ENCODE measurements at regions not wholly inside any gene's neighbourhood (a gene's known extent, or its start where the extent isn't known, plus 50 kb on each side); places are given as distances from the start of the nearest gene placed in this dataset.

DNA sequence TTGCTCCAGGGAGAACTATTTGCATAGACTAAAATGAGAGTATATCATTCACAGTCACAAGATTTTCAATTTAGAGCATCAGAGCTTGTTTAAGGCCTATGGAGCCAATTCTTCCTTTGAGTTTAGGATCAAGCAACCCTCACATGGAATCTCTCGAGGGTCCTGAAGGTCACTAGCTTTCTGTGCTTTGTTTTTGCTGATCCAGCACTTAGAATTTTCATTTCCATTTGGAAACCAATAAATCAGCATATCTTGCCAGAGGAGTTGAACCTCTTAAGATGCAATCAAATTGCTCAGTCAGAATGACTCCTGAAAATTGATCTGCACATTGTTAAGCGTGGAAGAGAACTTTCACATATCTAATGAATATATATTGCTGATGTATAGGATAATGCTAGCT is 1039.6 kb downstream of the PDHA2 start:
- DNase-seq (ENCODE audit: insufficient read length) (no peak), FAIRE-seq (no peak)
- no peak for TF ChIP-seq POLR2AphosphoS5 (IDR thresholded peaks at IDR 0.05; ENCODE audit: low read depth, low read length)
- TF ChIP-seq TAF1 (IDR thresholded peaks at IDR 0.05; ENCODE audit: borderline replicate concordance, low read depth, low read length), result no peak
- TF ChIP-seq POLR2A (IDR thresholded peaks at IDR 0.05; ENCODE audit: low read depth, low read length), result no peak

DNA sequence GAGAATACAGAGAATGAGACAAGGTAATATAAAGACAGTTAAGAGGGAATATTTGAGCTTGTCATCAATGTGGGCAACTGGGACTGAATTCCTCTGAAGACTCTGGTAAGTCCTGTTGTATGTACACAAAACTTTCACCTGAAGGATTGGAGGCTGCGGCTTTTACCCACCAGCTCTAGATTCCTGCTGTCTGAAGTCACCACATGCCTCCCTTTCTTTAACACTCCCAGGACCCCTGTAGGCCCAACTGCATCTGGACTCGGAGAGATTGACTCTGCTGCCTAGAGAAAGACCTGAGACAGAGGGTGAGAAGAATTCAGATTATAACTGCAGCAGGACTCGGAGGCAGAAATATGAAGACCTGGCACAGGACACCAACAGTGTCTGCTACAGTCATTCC is 1048.0 kb downstream of the PDHA2 start:
- no peak for TF ChIP-seq POLR2AphosphoS5 (IDR thresholded peaks at IDR 0.05; ENCODE audit: low read depth, low read length)
- TF ChIP-seq TAF1 (IDR thresholded peaks at IDR 0.05; ENCODE audit: borderline replicate concordance, low read depth, low read length), result no peak
- no peak for TF ChIP-seq POLR2A (IDR thresholded peaks at IDR 0.05; ENCODE audit: low read depth, low read length)
- DNase-seq (ENCODE audit: insufficient read length) (no peak), FAIRE-seq (no peak)

DNA sequence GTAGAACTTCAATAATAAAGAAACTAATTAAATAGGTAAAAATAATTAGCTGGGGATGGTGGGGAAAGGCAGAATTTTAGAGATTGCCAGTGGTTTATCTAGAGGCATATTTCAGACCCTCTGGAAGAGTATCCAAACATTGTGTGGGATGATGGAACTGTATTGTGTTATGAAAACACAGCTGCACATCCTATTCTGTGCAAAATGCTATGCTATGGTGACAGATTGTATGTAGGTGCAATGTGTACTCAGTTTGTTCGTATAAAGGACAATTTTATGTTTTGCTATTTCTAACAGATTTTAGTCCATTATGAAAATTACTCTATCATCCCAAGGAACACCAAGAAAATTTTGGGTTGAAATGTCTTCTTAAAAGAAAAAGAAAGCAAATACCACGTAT is 1054.7 kb downstream of the PDHA2 start:
- DNase-seq (ENCODE audit: insufficient read length), result no peak
- no peak for FAIRE-seq
- TF ChIP-seq POLR2A (IDR thresholded peaks at IDR 0.05; ENCODE audit: low read depth, low read length) (no peak), TAF1 (IDR thresholded peaks at IDR 0.05; ENCODE audit: borderline replicate concordance, low read depth, low read length) (no peak), POLR2AphosphoS5 (IDR thresholded peaks at IDR 0.05; ENCODE audit: low read depth, low read length) (no peak)

DNA sequence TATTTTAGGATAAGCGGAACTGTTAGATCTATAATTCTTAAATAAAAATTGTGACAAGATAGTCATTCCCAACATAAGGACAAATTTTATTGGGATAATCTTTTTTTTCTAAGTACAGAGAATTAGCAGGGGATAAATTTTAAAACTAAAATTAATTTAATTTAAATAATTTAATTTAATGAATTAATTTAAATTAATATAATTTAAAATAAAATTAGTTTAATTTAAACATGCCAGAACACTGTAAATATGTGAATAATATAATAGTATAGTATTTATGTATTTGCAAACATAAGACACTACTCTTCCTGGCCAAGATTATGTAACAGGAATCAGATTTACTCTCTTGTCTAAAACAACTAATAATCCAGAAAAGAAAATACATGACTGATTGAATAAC is 1055.9 kb downstream of the PDHA2 start:
- FAIRE-seq (no peak), DNase-seq (ENCODE audit: insufficient read length) (no peak)
- TF ChIP-seq POLR2A (IDR thresholded peaks at IDR 0.05; ENCODE audit: low read depth, low read length) (no peak), POLR2AphosphoS5 (IDR thresholded peaks at IDR 0.05; ENCODE audit: low read depth, low read length) (no peak), TAF1 (IDR thresholded peaks at IDR 0.05; ENCODE audit: borderline replicate concordance, low read depth, low read length) (no peak)

DNA sequence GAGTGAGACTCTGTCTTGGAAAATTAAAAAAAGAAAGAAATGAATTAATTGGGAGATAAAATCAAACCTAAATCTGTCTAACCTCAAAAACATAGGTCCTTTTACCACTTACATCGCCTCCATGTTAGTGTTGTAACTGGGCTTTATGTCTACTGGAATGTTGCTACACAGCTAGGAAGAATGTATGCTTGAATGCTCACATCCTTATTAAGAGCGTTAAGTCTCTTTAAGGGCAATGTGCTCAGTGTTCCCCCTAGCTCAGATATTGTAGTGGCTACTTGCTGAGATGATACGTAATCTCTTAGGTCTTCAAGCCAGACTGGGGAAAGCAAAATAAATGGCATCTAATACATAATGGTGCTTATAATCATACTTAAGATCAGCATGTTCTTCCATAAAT is 1072.8 kb downstream of the PDHA2 start:
- TF ChIP-seq TAF1 (IDR thresholded peaks at IDR 0.05; ENCODE audit: borderline replicate concordance, low read depth, low read length) (no peak), POLR2A (IDR thresholded peaks at IDR 0.05; ENCODE audit: low read depth, low read length) (no peak), POLR2AphosphoS5 (IDR thresholded peaks at IDR 0.05; ENCODE audit: low read depth, low read length) (no peak)
- FAIRE-seq (no peak), DNase-seq (ENCODE audit: insufficient read length) (no peak)

DNA sequence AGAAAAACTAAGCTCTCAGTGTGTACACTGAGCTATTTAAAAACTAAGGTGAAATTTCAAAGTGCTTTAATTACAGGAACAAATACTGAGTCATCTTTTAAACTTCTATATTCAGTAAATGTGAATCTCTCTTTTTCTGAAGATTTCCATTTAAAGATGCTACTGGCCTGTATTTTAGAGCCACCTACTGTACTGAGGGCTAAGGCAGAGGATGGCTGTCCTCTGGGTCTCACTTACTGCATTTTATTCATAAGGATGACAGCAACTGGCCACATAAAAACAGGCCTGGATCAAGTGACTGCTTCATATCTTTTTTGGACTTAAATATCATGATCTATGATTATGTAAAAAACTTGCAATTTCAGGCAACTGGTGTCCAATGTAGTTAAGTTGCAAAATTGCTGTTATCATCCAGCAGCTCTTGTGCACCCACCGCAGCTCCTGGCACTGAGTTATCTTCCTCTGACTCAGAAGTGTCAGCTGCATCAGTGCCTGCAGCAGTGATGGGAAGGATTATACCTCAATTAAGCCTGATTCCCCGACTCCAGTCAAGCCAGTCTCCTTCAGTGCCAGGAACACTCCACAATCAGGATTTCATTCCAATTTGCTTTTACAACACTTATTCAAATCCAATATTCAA is 1073.7 kb downstream of the PDHA2 start:
- TF ChIP-seq TAF1 (IDR thresholded peaks at IDR 0.05; ENCODE audit: borderline replicate concordance, low read depth, low read length) (no peak), POLR2A (IDR thresholded peaks at IDR 0.05; ENCODE audit: low read depth, low read length) (no peak), POLR2AphosphoS5 (IDR thresholded peaks at IDR 0.05; ENCODE audit: low read depth, low read length) (no peak)
- DNase-seq (ENCODE audit: insufficient read length), result no peak
- FAIRE-seq, result no peak

DNA sequence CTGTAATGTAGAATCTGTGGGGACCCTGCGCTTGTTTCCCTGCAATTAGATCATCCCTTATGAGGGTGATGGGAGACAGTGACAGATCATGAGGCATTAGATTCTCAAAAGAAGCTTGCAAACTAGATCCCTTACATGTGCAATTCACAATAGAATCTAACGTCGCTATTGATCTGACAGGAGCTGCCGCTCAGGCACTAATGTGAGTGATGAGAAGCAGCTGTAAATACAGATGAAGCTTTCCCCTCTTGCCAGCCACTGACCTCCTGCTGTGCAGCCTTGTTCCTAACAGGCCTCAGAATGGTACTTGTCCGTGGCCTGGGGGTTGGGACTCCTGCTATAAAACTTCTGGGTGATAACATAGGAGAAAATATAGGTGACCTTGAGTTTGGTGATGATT is 1076.8 kb downstream of the PDHA2 start:
- FAIRE-seq (no peak), DNase-seq (ENCODE audit: insufficient read length) (no peak)
- TF ChIP-seq POLR2AphosphoS5 (IDR thresholded peaks at IDR 0.05; ENCODE audit: low read depth, low read length), result no peak
- TF ChIP-seq POLR2A (IDR thresholded peaks at IDR 0.05; ENCODE audit: low read depth, low read length), result no peak
- no peak for TF ChIP-seq TAF1 (IDR thresholded peaks at IDR 0.05; ENCODE audit: borderline replicate concordance, low read depth, low read length)

DNA sequence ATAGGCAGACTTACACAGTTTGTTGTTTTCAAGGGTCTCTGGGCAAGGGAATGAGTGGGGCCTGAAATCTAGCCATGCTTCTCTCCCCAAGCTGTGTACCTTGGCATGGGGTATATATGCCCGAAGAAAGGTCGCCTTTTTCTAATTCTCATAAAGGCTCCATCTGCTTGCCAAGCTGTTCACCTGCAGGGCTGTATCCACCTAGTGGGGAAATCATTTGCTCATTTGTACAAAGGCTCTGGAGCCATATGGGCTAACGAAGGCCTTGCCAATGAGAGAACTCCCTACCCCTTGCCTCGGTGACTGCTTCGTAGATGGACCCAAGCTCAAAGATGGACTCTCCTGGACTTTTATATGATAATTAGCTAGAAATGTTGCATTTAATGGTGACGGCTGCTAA is 1097.0 kb downstream of the PDHA2 start:
- FAIRE-seq, result no peak

DNA sequence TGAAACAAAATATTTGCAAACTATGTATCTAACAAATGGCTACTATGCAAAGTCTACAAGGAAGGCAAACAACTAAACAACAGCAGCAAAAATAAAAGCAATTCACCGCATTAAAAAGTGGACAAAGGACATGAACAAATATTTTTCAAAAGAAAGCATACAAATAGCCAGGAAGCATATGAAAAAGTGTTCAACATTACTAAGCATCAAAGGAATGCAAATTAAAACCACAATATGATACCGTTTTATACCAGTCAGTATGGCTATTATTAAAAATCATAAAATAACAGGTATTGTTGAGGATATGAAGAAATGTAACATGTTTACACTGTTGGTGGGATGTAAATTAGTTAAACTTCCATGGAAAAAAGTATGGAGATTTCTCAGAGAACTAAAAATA is 1106.7 kb downstream of the PDHA2 start:
- FAIRE-seq, result no peak
- no peak for TF ChIP-seq TAF1 (IDR thresholded peaks at IDR 0.05; ENCODE audit: borderline replicate concordance, low read depth, low read length)
- no peak for TF ChIP-seq POLR2A (IDR thresholded peaks at IDR 0.05; ENCODE audit: low read depth, low read length)
- TF ChIP-seq POLR2AphosphoS5 (IDR thresholded peaks at IDR 0.05; ENCODE audit: low read depth, low read length), result no peak
- no peak for DNase-seq (ENCODE audit: insufficient read length)

More for the DNA sequence above, 1097.0 kb downstream of the PDHA2 start:
- DNase-seq (ENCODE audit: insufficient read length), result no peak
- TF ChIP-seq POLR2A (IDR thresholded peaks at IDR 0.05; ENCODE audit: low read depth, low read length), result no peak
- TF ChIP-seq POLR2AphosphoS5 (IDR thresholded peaks at IDR 0.05; ENCODE audit: low read depth, low read length), result no peak
- TF ChIP-seq TAF1 (IDR thresholded peaks at IDR 0.05; ENCODE audit: borderline replicate concordance, low read depth, low read length), result no peak

DNA sequence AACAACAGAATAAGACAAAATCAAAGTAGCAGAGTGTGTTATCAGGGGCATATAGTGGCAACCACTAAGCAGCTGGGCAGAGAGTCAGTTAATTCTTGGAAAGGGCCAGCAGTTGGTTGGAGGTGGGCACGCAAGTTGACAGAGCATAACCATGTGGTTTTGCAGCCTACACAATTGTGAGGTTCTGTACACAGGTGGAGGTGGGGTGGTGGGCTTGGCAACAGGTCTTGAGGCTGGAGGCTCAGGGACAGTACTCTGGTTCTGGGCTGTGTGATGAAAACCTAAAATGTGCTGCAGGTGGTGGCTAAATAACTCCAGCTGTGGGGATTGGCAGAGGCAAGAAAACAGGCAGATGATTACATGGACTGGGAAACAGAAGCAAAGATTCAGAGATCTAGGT is 1112.7 kb downstream of the PDHA2 start:
- TF ChIP-seq POLR2A (IDR thresholded peaks at IDR 0.05; ENCODE audit: low read depth, low read length) (no peak), TAF1 (IDR thresholded peaks at IDR 0.05; ENCODE audit: borderline replicate concordance, low read depth, low read length) (no peak), POLR2AphosphoS5 (IDR thresholded peaks at IDR 0.05; ENCODE audit: low read depth, low read length) (no peak)
- FAIRE-seq (no peak), DNase-seq (ENCODE audit: insufficient read length) (no peak)

DNA sequence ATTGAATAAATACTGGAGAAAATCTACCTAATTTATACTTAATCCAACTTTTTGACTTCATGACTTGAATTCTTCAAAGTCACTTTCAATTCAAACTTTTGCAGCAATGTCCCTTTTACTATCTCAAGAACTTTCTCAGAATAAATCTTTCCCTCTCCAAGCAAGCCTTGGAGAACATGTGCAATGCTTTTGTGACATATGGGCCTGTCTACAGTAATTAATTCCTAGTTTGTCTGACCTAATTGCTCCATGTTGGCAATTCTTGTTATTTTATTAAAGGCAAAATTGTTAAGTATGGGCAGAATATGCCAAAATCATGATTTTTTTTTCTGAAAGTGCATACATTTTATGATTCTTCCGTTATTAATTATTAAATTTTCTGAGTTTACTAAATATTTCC is 1115.3 kb downstream of the PDHA2 start:
- no peak for DNase-seq (ENCODE audit: insufficient read length)
- no peak for FAIRE-seq
- no peak for TF ChIP-seq TAF1 (IDR thresholded peaks at IDR 0.05; ENCODE audit: borderline replicate concordance, low read depth, low read length)
- TF ChIP-seq POLR2AphosphoS5 (IDR thresholded peaks at IDR 0.05; ENCODE audit: low read depth, low read length), result no peak
- no peak for TF ChIP-seq POLR2A (IDR thresholded peaks at IDR 0.05; ENCODE audit: low read depth, low read length)

DNA sequence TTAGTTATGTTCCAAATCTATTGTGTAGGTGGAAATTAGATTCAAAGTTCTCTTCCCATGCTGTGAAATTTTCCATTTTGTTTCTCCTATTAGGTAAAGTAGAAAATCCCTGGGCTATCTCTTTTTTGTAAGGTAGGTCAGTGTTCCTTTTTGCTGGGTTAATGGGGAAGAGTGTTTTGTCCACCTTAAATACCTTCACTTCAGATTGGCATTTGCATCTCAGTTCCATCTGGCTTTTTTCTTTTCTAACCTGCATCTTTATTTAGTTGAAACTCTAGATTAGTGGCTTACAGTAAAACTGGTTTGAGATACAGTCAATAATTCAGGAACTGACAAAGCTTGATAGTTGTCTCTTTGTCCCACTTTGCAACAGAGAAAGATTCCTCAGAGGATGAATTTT is 1115.8 kb downstream of the PDHA2 start:
- TF ChIP-seq TAF1 (IDR thresholded peaks at IDR 0.05; ENCODE audit: borderline replicate concordance, low read depth, low read length) (no peak), POLR2AphosphoS5 (IDR thresholded peaks at IDR 0.05; ENCODE audit: low read depth, low read length) (no peak), POLR2A (IDR thresholded peaks at IDR 0.05; ENCODE audit: low read depth, low read length) (no peak)
- DNase-seq (ENCODE audit: insufficient read length) (no peak), FAIRE-seq (no peak)
